Subcutaneous abdominal adipose tissue (tissue), 5 donors: ENCODE measurements at regions not wholly inside any gene's neighbourhood (a gene's known extent, or its start where the extent isn't known, plus 50 kb on each side); places are given as distances from the start of the nearest gene placed in this dataset.

Experiments
- H3K27ac ChIP-seq: one replicate; pipeline ENCODE4 v1.7.0; 2013; ENCODE audit warnings: low read depth, mild to moderate bottlenecking, inconsistent platforms, low read length, moderate library complexity
- H3K27me3 ChIP-seq, 5 donors: one replicate each; pipeline ENCODE4 v1.7.0; 2013; ENCODE audit warnings: low read length in 5 of 5, inconsistent platforms in 1 of 5; ENCODE audit not compliant: control insufficient read depth in 5 of 5, insufficient read depth in 4 of 5
- H3K36me3 ChIP-seq, 5 donors: one replicate each; pipeline ENCODE4 v1.7.0; 2013; ENCODE audit warnings: low read length in 5 of 5; ENCODE audit not compliant: control insufficient read depth in 5 of 5, insufficient read depth in 5 of 5
- H3K4me1 ChIP-seq, 5 donors: one replicate each; pipeline ENCODE4 v1.7.0; 2013; ENCODE audit warnings: low read length in 5 of 5, mild to moderate bottlenecking in 3 of 5, moderate library complexity in 1 of 5; ENCODE audit not compliant: control insufficient read depth in 5 of 5, insufficient read depth in 5 of 5
- H3K4me3 ChIP-seq, 5 donors: one replicate each; pipeline ENCODE4 v1.7.0; 2013; ENCODE audit warnings: low read length in 5 of 5, low read depth in 1 of 5
- H3K9ac ChIP-seq, 5 donors: one replicate each; pipeline ENCODE4 v1.7.0; 2013; ENCODE audit warnings: low read length in 5 of 5, mild to moderate bottlenecking in 4 of 5, moderate library complexity in 3 of 5
- H3K9me3 ChIP-seq, 5 donors: one replicate each; pipeline ENCODE4 v1.7.0; 2013; ENCODE audit warnings: low read length in 5 of 5; ENCODE audit not compliant: control insufficient read depth in 5 of 5
- donor health status: healthy.
- donor health status: healthy.
- donor health status: healthy.
- donor health status: healthy.
- donor health status: healthy.

GRCh38 chr2:160916300-160916699, 243.9 kb upstream of the TANK start:
- Histone ChIP-seq H3K9ac (no peak overlapping the region), H3K4me3 (no peak overlapping the region), H3K36me3 (no peaks in the 10 kb centered on the region), H3K27ac (no peak overlapping the region), H3K4me1 (peaks cover 0 to 22% (median 12%) of the 10 kb centered on the region in 5 donors), H3K9me3 (no peaks in the 10 kb centered on the region), H3K27me3 (no peaks in the 10 kb centered on the region)

GRCh38 chr2:160917850-160918249, 242.4 kb upstream of the TANK start:
- H3K27me3 ChIP-seq, result no peaks in the 10 kb centered on the region
- peaks cover 0 to 21% (median 17%) of the 10 kb centered on the region in 5 donors for H3K4me1 ChIP-seq
- no peak overlapping the region for H3K4me3 ChIP-seq
- H3K36me3 ChIP-seq, result no peaks in the 10 kb centered on the region
- H3K9ac ChIP-seq, result no peak overlapping the region
- no peaks in the 10 kb centered on the region for H3K9me3 ChIP-seq
- no peak overlapping the region for H3K27ac ChIP-seq

- no peak overlapping the region for H3K4me3 ChIP-seq
Observed at GRCh38 chr2:160918258-160918657, 242.0 kb upstream of the TANK start.

GRCh38 chr2:160918906-160919503, 241.2 kb upstream of the TANK start:
- Histone ChIP-seq H3K36me3 (no peaks in the 10 kb centered on the region), H3K9ac (no peak overlapping the region), H3K4me3 (no peak overlapping the region), H3K27me3 (no peaks in the 10 kb centered on the region), H3K4me1 (peaks cover 0 to 21% (median 17%) of the 10 kb centered on the region in 5 donors), H3K27ac (no peak overlapping the region), H3K9me3 (no peaks in the 10 kb centered on the region)

More at GRCh38 chr2:160918258-160918657, 242.0 kb upstream of the TANK start:
- H3K9me3 ChIP-seq, result no peaks in the 10 kb centered on the region
- H3K9ac ChIP-seq, result no peak overlapping the region
- H3K27ac ChIP-seq, result no peak overlapping the region
- peaks cover 0 to 21% (median 17%) of the 10 kb centered on the region in 5 donors for H3K4me1 ChIP-seq
- H3K36me3 ChIP-seq, result no peaks in the 10 kb centered on the region
- no peaks in the 10 kb centered on the region for H3K27me3 ChIP-seq

GRCh38 chr2:160920061-160920460, 240.2 kb upstream of the TANK start:
- Histone ChIP-seq H3K9me3 (no peaks in the 10 kb centered on the region), H3K9ac (no peak overlapping the region), H3K27me3 (no peaks in the 10 kb centered on the region), H3K4me1 (peaks cover 0 to 21% (median 17%) of the 10 kb centered on the region in 5 donors), H3K36me3 (no peaks in the 10 kb centered on the region), H3K27ac (peak overlapping the region; percentile 38), H3K4me3 (no peak overlapping the region)

GRCh38 chr2:160920791-160921303, 239.4 kb upstream of the TANK start:
- Histone ChIP-seq H3K4me1 (peaks cover 0 to 21% (median 17%) of the 10 kb centered on the region in 5 donors), H3K27ac (peak overlapping the region; percentile 38), H3K27me3 (no peaks in the 10 kb centered on the region), H3K4me3 (peak overlapping the region in 3 of 5 donors; percentile 2 to 8 (median 5)), H3K36me3 (no peaks in the 10 kb centered on the region), H3K9ac (no peak overlapping the region), H3K9me3 (no peaks in the 10 kb centered on the region)

GRCh38 chr2:160921386-160921964, 238.8 kb upstream of the TANK start:
- peak overlapping the region in 1 of 5 donors; percentile 5 for H3K4me3 ChIP-seq
- H3K27ac ChIP-seq, result peak overlapping the region; percentile 38
- no peaks in the 10 kb centered on the region for H3K27me3 ChIP-seq
- no peaks in the 10 kb centered on the region for H3K36me3 ChIP-seq
- H3K9me3 ChIP-seq, result no peaks in the 10 kb centered on the region
- H3K4me1 ChIP-seq, result peaks cover 0 to 21% (median 17%) of the 10 kb centered on the region in 5 donors
- no peak overlapping the region for H3K9ac ChIP-seq

- Histone ChIP-seq H3K9ac (no peak overlapping the region), H3K9me3 (no peaks in the 10 kb centered on the region), H3K4me3 (no peak overlapping the region), H3K36me3 (no peaks in the 10 kb centered on the region), H3K27me3 (no peaks in the 10 kb centered on the region), H3K4me1 (peaks cover 0 to 34% (median 26%) of the 10 kb centered on the region in 5 donors), H3K27ac (no peak overlapping the region)
Observed at GRCh38 chr2:160924936-160925353, 235.3 kb upstream of the TANK start.

- H3K27me3 ChIP-seq, result no peaks in the 10 kb centered on the region
- H3K4me3 ChIP-seq, result no peak overlapping the region
- H3K27ac ChIP-seq, result no peak overlapping the region
- H3K36me3 ChIP-seq, result no peaks in the 10 kb centered on the region
- H3K9ac ChIP-seq, result no peak overlapping the region
- H3K4me1 ChIP-seq, result peaks cover 0 to 24% (median 17%) of the 10 kb centered on the region in 5 donors
- H3K9me3 ChIP-seq, result no peaks in the 10 kb centered on the region
Observed at GRCh38 chr2:160925956-160926355, 234.3 kb upstream of the TANK start.

GRCh38 chr2:160927324-160927723, 232.9 kb upstream of the TANK start:
- H3K4me1 ChIP-seq, result peaks cover 0 to 15% (median 7%) of the 10 kb centered on the region in 5 donors
- H3K4me3 ChIP-seq, result no peak overlapping the region
- no peaks in the 10 kb centered on the region for H3K36me3 ChIP-seq
- H3K9me3 ChIP-seq, result no peaks in the 10 kb centered on the region
- H3K27me3 ChIP-seq, result no peaks in the 10 kb centered on the region
- H3K9ac ChIP-seq, result no peak overlapping the region
- H3K27ac ChIP-seq, result no peak overlapping the region
